ENCODE measurements at regions not wholly inside any gene's neighbourhood (a gene's known extent, or its start where the extent isn't known, plus 50 kb on each side); places are given as distances from the start of the nearest gene placed in this dataset.

DNA sequence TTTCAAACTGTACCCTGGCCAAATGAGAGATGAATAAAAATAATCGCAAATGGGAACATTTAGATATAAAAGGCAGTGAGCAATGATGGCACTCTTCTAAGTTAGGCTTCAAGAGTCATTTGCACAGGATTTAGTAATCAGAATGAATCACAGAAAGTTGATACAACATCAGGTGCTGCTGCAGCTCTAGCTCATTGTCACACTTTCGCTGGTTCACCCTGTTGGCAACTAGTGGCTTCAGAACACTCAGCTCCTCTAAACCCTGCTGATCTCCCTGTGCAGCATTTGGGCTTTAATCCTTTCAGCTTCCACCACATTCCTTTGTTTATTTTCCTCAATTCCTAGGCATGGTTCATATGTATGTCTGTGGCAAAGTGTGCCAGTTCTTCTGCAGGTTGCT, 2071.2 kb upstream of the CDH6 start:
- Histone ChIP-seq H3K27me3 (no peaks in the 10 kb centered on the region), H3K36me3 (no peaks in the 10 kb centered on the region), H3K27ac (no peak overlapping the region), H3K4me1 (no peaks in the 10 kb centered on the region), H3K4me3 (no peak overlapping the region), H3K9me3 (no peaks in the 10 kb centered on the region)
- DNase-seq, result no peak
- no peak for TF ChIP-seq POLR2A (IDR thresholded peaks at IDR 0.05)
- TF ChIP-seq, protein P1, sequence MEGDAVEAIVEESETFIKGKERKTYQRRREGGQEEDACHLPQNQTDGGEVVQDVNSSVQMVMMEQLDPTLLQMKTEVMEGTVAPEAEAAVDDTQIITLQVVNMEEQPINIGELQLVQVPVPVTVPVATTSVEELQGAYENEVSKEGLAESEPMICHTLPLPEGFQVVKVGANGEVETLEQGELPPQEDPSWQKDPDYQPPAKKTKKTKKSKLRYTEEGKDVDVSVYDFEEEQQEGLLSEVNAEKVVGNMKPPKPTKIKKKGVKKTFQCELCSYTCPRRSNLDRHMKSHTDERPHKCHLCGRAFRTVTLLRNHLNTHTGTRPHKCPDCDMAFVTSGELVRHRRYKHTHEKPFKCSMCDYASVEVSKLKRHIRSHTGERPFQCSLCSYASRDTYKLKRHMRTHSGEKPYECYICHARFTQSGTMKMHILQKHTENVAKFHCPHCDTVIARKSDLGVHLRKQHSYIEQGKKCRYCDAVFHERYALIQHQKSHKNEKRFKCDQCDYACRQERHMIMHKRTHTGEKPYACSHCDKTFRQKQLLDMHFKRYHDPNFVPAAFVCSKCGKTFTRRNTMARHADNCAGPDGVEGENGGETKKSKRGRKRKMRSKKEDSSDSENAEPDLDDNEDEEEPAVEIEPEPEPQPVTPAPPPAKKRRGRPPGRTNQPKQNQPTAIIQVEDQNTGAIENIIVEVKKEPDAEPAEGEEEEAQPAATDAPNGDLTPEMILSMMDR (IDR thresholded peaks at IDR 0.05), result no peak

DNA sequence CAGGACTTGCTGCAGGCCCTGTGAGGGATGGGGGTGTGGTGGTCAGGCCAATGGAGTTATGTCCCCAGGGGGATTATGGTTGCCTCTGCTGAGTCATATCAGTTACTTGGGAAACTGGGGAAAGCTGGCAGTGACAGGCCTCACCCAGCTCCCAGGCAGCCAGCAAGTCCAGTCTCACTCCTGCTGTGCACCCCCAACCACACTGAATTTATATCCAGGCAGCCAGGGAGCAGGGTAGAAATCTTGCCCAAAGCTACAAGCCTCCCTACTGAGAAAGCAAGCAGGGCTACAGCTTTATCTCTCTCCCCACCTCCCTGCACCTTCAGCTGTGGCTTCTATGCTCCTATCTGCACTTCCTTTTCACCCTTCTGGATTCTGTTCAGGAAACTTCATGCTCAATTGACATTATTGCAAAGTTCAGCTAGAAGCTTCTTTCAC, 2076.0 kb upstream of the CDH9 start:
- Histone ChIP-seq H3K27me3 (no peaks in the 10 kb centered on the region), H3K27ac (no peak overlapping the region), H3K4me1 (no peaks in the 10 kb centered on the region), H3K36me3 (no peaks in the 10 kb centered on the region), H3K4me3 (no peak overlapping the region), H3K9me3 (no peaks in the 10 kb centered on the region)
- no peak for TF ChIP-seq POLR2A (IDR thresholded peaks at IDR 0.05)
- TF ChIP-seq, protein P1 (IDR thresholded peaks at IDR 0.05), result no peak
- DNase-seq, result no peak

- Histone ChIP-seq H3K27ac (no peak overlapping the region), H3K4me1 (no peaks in the 10 kb centered on the region), H3K9me3 (no peaks in the 10 kb centered on the region), H3K4me3 (no peak overlapping the region), H3K27me3 (no peaks in the 10 kb centered on the region), H3K36me3 (no peaks in the 10 kb centered on the region)
- TF ChIP-seq POLR2A (IDR thresholded peaks at IDR 0.05), result no peak
- TF ChIP-seq, protein P1 (IDR thresholded peaks at IDR 0.05), result no peak
- DNase-seq, result no peak
Measured at GRCh38 chr5:29113516-29113915, 2075.1 kb upstream of the CDH9 start.

DNA sequence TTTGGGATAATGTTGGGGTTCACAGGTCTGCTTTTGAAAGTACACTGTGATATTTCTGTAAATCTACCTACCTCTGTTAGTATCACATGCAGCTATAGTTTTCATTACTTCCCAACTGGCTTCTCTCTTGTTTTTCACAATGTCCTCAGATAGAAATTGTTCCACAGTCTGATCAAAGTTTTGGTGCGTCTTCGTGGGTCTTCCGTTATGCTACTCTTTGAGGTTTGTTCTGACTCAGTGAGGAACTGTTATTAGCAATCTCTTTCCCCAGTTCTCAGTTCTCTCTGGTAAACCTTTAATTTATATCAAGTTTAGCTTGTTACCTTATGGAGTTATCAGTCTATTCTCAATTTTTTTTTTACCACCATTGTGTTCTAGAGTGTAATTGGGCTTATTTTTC, 2061.2 kb upstream of the CDH9 start:
- Histone ChIP-seq H3K36me3 (no peaks in the 10 kb centered on the region), H3K9me3 (no peaks in the 10 kb centered on the region), H3K27ac (no peak overlapping the region), H3K4me3 (no peak overlapping the region), H3K4me1 (no peaks in the 10 kb centered on the region), H3K27me3 (no peaks in the 10 kb centered on the region)
- no peak for TF ChIP-seq POLR2A (IDR thresholded peaks at IDR 0.05)
- TF ChIP-seq, protein P1 (IDR thresholded peaks at IDR 0.05), result no peak
- DNase-seq, result no peak

- DNase-seq, result no peak
- no peaks in the 10 kb centered on the region for H3K36me3 ChIP-seq
- no peaks in the 10 kb centered on the region for H3K4me1 ChIP-seq
- no peak overlapping the region for H3K27ac ChIP-seq
- no peaks in the 10 kb centered on the region for H3K9me3 ChIP-seq
- no peak for TF ChIP-seq POLR2A (IDR thresholded peaks at IDR 0.05)
- TF ChIP-seq, protein P1 (IDR thresholded peaks at IDR 0.05), result no peak
- no peaks in the 10 kb centered on the region for H3K27me3 ChIP-seq
- H3K4me3 ChIP-seq, result no peak overlapping the region
Measured at GRCh38 chr5:29089591-29090130, 2051.3 kb upstream of the CDH9 start.

DNA sequence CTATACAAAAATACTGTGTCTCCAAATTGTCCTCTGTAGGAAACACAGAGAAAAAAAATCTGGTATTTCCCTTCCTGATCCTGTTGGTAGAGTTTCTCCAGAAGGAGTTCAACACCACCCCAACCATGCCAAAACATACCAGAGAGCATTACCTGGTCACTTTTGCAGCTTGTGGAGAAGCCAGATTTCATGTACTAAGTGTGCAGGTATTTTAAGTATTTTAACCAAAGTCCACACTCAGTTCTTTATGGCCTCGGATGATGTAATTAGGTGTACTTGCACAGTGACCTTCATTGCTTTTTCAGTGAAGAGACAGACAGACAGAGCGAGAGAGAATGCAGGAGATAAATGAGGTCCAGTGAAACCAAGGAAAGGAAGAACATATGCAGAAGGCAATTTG, 2046.8 kb upstream of the CDH9 start:
- Histone ChIP-seq H3K9me3 (no peaks in the 10 kb centered on the region), H3K27me3 (no peaks in the 10 kb centered on the region), H3K4me1 (no peaks in the 10 kb centered on the region), H3K27ac (no peak overlapping the region), H3K4me3 (no peak overlapping the region), H3K36me3 (no peaks in the 10 kb centered on the region)
- TF ChIP-seq, protein P1 (IDR thresholded peaks at IDR 0.05), result no peak
- TF ChIP-seq POLR2A (IDR thresholded peaks at IDR 0.05), result no peak
- DNase-seq, result no peak

All from Peyer's patch (tissue), 4 donors.